NCI-H82 treated with DMSO at 0.1 percent for 48 hours (cell line): ENCODE measurements at regions not wholly inside any gene's neighbourhood (a gene's known extent, or its start where the extent isn't known, plus 50 kb on each side); places are given as distances from the start of the nearest gene placed in this dataset.

Experiments
- DNase-seq: peaks from one replicate; lab custom pipeline; 2025; ENCODE audit not compliant: unreplicated experiment; lab: John Stamatoyannopoulos, UW

DNA sequence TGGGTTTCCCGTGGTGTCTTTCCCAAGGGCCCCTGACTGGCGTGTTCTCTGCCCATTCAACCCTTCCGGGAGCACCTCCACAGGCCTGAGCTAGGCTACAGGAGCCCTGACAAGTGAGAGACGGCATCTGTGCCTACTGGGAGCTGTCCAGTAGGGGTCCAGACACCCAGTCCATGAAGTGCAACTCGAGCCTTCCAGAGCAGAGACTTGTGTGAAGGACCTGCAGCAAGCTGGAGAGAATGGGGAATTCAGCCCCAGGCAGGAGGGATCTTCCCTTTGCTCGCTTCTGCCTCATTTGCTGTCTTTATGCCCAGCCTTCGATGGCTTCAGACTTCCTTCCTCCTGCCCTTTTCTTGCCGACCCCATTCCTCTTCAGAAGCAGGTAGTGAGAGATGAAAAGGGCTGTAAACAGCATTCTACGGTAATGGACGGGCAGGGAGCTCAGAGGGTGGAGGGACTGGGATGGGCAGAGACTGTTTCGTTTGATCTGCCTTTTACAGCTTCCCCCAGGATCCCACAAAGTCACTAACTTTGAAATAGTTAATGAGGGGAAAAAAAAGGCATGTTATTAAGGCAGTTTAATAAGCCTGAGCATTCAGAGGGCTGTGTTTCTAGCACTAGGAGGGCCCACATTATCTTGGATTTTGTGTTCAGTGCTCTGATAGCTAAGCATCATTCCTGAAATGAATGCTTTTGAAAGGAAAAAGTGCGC, 327.6 kb downstream of the FGF9 start:
- no peak for DNase-seq

DNA sequence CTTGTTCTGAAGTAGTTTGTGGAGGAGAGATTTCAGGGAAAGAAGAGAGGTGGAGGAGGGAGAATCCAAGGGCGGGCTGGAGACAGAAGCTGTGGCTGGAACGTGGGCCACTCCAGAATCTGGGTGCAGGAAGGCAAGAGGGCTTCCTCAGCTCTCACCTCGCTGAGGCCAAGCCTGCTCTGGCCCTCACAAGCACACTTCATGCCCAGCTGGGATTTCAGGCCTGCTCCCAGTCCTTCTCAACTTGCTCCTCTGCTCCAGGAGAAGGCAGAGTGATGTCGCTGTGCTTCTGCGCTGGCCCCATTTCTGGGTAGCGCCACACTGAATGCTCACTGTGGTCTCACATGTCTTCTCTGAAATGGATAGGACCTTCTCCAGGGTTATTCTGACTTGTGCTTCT, 328.8 kb downstream of the FGF9 start:
- DNase-seq: no peak

DNA sequence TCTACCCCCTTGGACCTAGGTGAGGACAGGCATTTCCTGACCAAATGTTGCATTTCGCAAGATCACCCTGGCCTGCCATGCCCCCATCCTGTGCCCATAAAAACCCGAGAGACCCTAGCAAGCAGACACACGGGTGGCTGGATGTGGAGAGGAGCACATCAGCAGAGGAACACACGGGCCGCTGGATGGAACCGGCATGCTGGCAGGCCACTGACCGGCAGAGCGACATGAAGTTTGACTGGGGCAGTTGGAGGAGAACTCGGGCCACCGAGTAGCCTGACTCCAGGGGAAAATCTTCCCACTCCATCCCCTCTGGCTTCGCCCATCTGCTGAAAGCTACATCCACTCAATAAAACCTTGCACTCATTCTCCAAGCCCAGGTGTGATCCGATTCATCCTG, 329.3 kb downstream of the FGF9 start:
- DNase-seq: no peak

DNA sequence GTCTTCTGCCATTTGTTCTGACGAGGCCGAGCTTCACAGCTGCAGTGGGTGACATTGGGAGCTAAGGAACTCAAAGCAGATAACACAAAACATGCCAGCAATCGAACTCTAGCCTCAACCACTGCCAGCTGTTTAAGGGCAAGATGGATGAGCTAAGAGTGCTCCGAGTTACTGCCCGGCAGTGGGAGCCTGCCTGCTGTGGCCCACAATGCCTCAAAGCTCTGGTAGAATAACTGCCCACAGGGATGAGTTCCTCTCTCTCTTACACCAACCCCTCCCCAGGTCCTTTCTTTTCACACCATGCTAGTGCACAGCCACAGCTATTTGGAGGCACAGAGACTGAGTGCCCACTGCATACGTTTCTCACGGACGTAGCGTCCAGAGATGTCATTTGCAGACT, 330.5 kb downstream of the FGF9 start:
- no peak for DNase-seq

DNA sequence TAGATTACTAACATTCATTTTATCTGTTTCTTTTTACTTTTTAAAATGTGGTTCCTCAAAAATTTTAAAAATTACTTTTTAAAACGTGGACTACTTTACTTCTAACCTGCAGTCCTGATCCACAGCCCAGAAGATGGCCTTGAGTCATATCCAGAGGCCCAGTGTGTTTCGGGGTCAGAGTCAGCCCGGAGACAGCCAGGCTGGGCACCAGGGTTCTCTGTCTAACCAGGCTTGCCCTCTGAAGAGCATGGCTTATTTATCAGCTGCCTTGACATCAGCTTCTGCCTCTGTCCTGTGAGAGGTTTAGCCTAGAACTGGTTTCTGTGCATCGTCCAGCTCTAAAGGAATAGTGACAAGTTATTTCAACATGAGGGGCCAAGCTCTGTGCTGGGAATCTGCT, 332.0 kb downstream of the FGF9 start:
- DNase-seq: no peak

DNA sequence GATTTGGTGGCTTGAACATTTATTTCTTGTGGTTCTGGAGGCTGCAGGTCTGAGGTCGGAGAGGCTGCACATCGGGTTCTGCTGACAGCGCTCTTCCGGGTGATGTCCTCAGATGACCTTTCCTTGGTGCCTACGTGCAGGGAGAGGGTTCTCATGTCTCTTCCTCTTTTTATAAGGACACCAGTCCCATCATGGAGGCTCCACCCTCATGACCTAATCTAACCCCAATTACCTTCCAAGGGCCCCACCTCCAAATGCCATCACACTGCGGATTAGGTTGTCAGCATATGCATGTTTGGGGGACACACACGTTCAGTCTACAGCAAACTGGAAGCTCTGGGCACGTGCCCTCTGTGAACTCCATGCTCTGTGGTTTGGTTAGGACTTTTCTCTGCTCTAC, 338.6 kb downstream of the FGF9 start:
- DNase-seq: no peak

DNA sequence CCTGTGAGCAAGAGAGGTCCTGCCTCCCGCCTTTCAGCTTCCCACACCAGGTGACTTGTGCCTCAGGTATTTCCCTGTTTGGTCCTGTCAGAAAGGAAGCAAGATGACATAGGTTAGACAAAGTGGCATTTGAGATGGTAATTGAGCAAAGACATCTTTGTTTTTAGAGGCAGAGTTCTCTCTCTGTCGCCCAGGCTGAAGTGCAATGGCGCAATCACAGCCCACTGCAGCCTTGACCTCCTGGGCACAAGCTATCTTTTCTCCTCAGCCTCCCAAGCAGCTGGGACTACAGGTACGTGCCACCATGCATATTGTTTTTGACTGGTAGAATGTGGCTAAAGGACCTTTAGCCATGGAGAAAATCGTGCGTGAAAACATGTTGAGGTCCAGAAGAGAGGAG, 339.1 kb downstream of the FGF9 start:
- DNase-seq: no peak

DNA sequence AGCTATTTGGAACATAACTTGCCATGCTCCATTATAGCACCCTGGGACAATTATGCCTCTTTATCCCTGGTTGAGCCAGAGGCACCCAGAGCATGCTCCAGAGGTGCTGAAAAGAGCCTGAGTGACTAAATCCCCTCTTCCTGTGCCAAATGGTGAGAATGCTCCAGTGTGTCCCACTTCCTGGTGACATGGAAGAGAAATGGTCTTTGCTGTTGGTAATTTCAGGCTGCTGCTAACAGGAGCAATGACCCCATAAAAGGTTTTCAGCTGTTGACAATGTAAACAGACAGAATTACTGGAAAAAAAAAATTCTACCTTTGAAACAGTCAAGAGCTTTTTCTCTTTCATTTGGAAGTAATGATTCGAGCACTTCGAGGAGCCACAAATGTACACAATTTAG, 341.8 kb downstream of the FGF9 start:
- no peak for DNase-seq

DNA sequence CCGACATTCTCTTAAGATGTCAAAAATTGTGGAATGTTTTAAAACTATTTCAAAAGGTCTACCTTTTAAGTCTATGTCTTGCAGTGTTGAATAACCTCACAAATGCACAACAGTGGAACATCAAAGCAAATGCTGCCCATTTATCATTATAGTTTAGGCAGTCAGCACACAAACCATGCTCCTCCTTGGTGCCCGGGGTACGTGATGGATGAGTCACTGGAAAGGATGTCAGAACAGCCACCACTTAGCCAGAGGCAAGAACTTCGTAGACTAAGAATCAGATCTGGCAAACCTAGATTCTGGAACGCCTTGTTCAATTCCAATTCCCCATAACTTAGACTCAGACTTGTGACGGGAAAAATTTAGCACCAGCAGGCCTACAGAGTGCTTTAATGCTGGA, 343.6 kb downstream of the FGF9 start:
- DNase-seq: no peak

DNA sequence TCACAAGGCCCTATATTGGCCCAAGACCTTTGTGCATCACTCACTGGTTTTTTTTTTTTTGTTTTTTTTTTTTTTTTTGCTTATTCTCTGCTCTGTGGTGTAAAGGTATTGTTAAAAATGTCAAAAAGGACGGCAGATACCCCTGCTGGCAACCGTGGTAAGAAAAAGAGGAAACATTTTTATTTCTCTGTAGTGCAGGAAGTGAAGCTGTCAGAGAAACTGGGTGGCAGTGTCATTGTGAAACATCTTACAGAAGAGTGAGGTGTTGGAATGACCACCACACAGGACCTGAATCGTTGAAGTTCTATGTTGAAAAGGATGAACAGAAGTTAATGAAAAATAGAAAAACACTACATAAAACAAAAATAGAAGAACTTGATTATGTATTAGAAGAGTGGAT, 346.4 kb downstream of the FGF9 start:
- DNase-seq: no peak

DNA sequence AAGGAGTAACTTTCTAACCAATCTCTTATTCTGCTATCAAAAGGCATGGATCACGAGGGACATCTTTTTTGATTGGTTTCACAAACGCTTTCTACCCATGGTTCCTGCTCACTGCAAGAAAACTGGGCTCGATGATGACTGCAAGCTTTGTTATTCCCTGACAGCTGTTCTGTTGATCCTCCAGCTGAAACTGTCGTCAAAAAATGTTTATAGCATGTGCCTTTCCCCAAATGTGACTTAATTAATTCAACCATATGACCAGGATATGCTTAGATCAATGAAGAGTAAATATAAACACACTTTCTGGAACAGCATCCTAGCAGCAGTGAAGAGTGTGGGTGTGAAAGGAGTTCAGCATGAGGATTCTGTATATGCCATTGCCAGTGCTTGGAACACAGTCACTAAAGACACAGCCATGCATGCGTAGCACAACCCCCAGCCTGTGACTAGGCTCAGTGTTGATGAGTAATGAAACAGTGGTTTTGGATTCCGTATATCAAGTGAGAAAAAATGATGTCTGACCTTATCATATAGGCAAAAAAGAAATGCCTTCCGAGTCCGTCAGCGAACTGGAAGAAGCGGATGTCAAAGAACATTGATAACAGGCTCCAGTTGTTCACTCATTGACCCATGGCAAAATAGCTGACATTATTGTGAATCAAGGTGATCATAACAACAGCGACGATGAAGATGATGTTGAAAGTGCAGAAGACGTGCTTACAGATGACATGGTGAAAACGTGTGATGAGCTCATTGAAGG, 347.4 kb downstream of the FGF9 start:
- DNase-seq: no peak

DNA sequence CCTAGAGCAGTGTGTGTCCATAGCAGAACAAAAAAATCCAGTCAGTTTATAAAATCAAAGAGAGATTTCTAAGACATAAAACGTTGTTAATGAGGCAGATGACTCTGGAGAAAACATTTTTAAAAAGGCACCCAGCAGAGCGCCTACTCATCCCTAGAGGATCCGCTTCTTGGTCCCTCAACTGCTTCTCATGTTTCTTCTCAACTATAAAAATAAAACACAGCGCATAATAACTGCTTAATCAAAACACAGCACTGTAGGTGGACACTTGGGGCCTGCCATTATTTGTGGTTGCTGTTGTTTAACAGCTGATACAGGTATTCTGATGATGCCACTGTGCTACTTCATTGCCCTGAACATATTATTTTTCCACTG, 347.9 kb downstream of the FGF9 start:
- DNase-seq: no peak

DNA sequence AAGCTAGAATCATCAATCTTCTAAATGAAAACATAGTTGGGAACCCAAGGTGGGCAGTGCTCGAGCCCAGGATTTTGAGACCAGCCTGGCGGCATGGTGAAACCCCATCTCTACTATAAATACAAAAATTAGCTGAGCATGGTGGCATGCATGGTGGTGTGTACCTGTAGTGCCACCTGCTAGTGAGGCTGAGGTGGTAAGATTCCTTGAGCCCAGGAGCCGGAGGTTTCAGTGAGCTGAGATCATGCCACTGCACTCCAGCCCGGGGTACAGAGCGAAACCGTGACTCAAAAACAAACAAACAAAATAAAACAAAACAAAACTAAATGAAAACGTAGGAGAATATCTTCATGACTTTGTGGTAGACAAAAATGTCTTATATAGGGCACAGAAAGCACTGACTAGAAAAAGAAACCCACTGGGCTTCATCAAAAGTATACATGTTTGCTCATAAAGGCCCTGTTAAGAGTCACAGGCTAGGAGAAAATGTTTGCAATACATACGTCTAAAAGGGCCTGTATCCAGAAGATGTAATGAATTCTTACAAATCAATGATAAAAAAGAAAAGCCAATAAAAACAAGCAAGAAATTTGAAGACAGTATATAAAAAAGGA, 353.6 kb downstream of the FGF9 start:
- DNase-seq: no peak

DNA sequence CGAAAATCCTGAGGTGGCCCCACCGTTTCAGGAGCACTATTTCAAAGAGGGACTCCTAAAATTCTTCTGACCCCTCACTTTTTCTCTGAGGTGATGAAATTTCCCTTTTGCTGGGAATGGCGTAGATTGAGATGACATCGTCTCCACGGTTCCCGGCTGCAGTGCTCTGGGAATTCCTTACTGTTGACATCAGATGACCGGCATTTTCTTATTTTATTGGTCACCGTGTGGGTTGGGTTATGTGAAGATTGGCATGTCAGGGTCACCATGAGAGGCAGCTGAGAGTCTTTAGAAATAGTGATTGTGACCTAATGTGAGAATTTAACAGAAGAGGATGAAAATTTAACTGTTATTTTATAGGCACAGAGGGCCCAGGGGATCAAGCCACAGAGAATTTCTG, 356.7 kb downstream of the FGF9 start:
- no peak for DNase-seq

DNA sequence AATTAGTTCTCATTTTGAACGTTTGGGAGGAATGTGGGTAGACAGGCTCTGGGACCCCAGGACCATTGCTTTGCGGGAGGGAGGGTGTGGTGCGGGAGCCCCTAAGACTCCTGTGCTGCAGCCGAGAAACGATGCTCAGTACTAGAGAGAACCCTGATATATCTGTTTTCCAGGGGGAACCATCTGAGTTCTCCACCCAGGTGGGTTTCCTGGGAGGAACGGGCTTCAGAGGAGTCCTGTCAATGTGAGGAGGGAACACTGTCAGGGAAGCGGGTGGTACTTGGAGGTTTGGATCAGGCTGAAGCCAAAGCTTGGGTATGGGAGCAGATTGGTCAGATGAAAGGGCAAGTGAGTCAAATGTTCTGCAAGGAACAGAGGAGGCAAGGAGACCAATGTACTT, 358.0 kb downstream of the FGF9 start:
- no peak for DNase-seq

DNA sequence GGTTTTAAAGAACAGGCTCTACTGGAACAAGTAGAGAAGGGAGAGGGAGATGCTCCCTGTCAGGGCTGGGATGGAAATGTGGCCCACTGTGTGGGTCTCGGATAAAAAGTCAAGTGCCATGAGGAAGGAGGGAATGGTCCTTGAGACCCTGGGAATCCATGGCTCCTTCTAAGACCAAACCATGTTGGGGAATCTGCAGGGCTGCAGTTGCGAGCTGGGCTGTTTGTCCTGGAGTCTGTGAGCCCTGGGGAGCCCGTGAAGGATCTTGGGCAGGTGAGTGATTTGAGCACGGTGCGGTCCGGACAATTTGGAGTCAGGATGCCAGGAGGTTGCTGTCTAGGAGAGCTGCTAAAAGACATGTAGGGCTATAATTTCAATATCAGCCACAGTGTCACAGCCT, 359.4 kb downstream of the FGF9 start:
- DNase-seq: no peak

DNA sequence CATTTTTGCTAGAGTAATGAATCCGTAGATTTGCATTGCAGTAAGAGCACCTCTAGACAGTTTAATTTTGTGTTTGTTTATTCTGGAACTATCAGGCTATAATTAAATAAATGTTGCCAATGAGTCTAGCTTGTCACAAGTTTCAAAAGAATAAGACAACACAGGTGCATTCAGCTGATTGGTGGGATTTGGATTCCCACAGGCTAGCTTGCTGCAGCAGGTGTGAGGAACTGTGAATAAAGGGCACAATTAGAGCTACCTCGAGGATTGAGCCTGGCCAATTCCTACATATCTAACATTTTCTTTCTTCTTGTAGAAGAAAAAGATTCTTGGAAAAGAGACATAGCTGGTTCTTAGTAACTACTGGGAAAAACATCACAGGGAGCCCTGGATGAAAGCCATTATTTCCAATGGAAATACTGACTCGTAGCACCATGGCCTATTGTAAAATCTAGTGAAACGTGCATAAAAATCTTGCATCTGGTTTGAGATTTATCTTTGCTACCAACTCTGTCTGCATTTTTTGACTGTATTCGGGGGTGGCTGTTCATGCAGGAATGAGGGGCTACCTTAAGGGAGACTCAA, 360.9 kb downstream of the FGF9 start:
- no peak for DNase-seq

DNA sequence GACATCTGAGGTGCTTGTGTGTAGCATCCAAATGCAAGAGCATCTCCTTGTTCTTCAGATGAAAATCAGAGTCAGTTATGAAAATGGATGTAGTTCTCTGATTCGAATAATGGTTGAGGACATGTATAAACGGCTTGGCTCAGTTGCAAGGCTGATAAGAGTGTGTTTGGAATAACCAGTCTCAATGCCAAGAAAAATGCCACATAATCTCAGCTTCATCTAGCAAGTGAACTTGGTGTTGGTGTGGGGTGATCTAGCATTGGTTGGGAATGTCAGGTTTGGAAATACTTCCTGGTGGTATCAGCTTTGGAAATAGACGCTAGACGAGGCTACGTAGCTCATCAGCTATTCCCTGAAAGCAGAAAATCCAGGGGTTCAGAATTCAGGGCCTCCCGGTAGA, 362.0 kb downstream of the FGF9 start:
- DNase-seq: no peak

DNA sequence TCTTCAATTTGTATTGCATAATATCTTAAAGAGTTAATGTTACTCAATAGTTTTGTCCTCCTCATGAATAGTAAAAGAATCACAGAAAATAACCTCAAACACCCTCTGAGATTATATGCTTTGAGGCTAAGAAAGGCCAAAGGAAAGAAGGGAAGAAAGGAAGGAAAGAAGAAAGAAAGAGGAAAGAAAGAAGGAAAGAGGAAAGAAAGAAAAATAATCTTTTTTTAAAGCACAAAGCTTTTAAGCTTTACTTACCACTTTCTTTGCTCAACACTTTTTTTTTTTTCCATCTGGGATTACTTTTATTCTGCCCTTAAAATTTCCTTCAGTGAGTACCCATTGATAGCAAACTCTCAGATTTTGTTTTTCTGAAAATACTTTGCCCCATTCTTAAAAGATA, 369.1 kb downstream of the FGF9 start:
- no peak for DNase-seq

DNA sequence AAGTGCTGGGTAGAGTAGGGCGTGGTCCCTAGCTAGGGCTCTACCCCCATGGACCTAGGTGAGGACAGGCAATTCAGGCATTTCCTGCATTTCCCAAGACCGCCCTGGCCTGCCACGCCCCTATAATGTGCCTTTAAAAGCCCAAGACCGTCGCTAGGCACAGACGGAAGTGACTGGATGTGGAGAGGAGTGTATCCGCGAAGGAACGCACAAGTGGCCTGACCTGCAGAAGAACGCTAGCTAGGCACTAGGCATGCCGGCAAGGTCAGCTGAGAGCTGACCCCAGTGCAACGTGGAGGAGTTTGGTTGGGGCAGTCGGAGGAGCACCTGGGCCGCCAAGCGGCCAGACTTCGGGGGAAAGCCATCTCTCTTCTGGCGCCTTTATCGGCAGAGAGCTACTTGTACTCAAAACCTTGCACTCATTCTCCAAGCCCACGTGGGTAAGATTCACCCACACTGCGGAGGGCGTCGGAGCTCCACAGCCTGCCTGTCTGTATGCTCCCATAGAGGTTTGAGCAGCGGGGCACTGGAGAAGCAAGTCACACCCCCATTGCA, 370.0 kb downstream of the FGF9 start:
- no peak for DNase-seq

DNA sequence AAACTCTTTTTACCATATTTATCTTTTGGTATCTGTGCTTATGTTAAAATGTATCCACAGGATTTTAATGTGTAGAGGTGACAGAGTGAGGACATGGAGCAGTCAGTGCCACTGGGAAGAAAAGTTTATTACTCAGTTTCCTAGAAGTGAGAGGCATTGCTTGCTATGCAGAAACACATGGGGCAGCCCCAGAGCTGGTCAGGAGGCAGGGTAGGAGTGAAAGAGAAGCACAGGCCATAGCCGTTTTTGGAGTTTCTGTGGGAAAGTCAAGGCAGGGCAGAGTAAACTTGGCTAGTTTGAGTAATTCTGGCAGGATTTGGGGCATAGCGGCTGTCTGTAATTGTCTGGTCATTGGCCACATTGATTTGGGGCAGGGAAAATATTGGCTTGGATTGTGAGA, 370.9 kb downstream of the FGF9 start:
- DNase-seq: no peak
